Renal cortical epithelial cell (primary cell): ENCODE measurements at regions not wholly inside any gene's neighbourhood (a gene's known extent, or its start where the extent isn't known, plus 50 kb on each side); places are given as distances from the start of the nearest gene placed in this dataset.
"Not testable (repeated sequence)": the region's sequence is repeated elsewhere in the genome, so short reads cannot be mapped to it uniquely, and the experiment has no call there.

ENCODE experiments used
- DNase-seq: peaks from one replicate; pipeline ENCODE4 v3.0.0-alpha.2; 2011; ENCODE audit warnings: low read depth

DNA sequence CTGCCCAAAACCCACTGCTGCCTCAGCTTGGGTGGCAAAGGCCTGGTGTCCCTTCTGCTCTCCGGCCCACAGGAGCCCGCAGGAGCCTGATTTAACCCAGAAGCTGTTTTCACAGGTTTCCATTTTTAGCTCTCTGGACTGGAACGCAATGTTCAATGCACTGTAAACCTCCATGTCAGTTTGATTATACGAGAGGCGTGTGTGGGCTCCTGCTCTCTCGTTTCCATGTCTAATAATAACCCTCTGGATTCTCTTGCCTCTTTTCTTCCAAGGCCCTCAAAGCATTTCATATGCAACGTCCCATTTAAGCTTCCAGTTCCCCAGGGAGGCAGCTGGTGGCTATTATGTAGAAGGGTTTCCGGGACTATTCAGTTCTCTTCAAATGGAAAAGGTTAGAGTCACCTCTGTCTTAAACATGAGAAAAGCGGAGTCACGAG, 161.1 kb downstream of the SUDS3 start:
- DNase-seq, result no peak

GRCh38 chr12:118541071-118541470, 164.7 kb downstream of the SUDS3 start:
- no peak for DNase-seq

- no peak for DNase-seq
Measured at GRCh38 chr12:118541934-118542333, 165.6 kb downstream of the SUDS3 start.

GRCh38 chr12:118543651-118544050, 167.3 kb downstream of the SUDS3 start:
- DNase-seq, result no peak

DNA sequence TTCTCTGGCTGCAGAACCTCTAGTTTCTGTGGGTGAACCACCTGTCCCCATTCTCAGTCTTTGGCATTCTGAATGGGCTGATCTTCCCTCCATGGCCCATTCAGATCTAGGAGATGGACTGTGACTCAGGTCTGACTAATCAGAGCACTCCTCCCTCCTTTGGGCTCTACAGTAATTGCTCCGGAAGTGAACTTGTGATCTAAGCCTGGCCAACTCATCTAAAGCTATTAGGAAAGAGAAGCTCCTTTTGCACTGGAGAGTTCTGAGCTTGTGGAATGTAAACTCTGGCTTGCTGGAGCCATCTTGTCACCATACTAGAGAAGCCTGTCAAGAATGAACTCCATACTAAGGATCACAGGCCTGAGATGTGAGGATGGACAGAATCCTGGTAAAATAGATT, 168.2 kb downstream of the SUDS3 start:
- DNase-seq, result peak; percentile 80

- not testable (repeated sequence) for DNase-seq
Measured at GRCh38 chr12:118547606-118548005, 171.3 kb downstream of the SUDS3 start.

DNA sequence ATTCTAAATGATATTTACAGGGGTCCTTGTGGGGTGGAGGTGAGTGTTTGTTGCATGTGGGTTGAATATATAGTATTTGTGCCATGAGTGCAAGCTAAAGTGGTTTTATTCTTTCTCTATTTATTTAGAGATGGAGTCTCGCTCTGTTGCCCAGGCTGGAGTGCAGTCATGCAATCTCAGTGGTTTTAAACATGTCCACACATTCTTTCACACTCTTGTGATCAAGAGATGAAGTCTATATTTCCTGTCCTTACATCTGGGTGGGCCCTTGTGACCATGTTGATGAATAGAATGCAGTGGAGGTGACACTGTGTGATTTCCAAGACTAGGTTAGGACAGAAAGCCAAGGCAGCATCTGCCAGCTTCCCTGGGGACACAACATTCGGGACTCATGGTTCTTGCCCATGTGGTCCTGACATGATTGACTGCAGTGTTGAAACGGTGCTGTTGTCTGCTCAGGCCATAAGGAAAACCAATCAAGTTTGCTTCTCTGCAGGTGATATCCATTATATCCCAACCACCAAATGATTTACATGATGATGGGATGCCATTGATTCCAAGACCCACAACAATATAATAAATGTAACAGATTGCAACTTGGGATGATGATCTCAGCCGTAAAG, 172.6 kb downstream of the SUDS3 start:
- peak; percentile 38 for DNase-seq

DNA sequence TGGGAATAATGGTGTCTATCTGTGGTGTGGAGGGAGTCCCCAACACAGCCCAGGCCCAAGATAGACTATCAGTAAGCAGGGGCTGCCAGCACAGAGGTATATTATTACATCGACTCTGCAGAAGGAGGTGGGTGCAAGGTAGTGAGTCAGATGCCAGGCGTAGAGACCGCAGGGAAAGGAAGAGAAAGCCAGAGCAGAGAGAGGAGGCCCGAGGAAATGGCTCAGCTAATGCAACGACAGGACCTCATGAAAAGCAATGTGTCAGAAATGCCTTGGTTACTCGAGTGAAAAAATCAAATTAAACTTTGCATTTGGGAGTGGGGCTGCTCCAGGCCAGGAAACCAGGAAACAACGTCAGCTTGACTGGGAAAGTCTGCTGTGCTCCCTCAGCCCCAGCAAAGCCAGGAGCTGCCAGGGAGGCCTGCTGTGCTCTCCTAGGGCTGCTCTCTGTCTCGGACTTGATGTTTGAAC, 173.2 kb downstream of the SUDS3 start:
- DNase-seq, result peak; percentile 81

- DNase-seq, result no peak
Measured at GRCh38 chr12:118553856-118554504, 177.6 kb downstream of the SUDS3 start.

- no peak for DNase-seq
Measured at GRCh38 chr12:118558941-118559340, 182.6 kb downstream of the SUDS3 start.

DNA sequence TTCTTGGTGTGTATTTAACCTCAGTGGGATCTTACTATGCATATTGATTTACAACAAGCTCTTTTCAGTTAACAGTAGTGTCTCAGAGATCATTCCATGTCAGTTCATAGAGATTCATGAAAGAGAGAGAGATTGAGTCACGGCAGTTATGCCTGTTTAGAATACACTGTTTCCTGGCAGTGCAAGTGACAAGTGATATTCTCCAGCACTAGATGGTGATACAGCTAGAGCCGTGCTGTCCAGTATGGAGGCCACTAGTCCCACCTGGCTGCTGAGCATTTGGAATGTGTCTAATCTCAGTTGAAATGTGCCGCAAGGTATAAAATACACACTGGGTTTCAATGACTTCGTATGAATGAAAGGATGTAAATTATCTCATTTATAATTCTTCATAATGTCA, 184.4 kb downstream of the SUDS3 start:
- no peak for DNase-seq

GRCh38 chr12:118571730-118572129, 195.4 kb downstream of the SUDS3 start:
- no peak for DNase-seq

DNA sequence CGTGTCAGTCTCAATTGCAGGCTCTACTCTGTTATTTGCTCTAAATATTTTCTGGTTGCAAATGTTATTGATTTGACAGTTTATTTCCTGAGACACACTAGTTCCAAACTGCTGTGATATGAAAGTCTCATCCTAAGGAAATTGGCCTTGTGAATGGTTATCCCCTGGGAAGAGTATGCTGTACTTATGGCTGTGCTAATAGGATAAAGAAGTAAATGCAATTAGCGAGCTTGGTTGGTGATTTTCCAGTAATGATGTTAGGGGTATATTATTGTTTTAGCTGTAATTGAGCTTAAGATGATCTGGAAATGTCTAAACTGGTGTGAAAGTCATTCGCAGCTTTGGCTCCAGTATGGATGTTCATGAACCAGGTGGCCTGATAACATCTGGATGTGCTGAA, 197.9 kb downstream of the SUDS3 start:
- DNase-seq, result no peak

DNA sequence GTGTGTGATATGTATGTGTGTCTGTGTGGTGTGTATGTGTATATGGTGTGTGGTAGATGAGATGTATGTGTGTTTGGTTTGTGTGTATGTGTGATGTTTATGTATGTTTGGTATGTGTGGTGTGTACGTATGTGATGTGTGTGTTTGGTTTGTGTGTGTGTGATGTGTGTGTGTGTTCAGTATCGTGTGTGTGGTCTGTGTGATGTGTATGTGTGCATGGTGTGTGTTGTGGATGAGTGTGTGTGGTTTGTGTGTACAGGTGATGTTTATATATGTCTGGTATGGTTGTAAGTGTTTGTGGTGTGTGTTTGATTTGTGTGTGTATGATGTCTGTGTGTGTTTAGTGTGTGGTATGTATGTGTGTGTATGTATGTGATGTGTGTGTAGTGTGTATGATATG, 199.4 kb downstream of the SUDS3 start:
- no peak for DNase-seq

DNA sequence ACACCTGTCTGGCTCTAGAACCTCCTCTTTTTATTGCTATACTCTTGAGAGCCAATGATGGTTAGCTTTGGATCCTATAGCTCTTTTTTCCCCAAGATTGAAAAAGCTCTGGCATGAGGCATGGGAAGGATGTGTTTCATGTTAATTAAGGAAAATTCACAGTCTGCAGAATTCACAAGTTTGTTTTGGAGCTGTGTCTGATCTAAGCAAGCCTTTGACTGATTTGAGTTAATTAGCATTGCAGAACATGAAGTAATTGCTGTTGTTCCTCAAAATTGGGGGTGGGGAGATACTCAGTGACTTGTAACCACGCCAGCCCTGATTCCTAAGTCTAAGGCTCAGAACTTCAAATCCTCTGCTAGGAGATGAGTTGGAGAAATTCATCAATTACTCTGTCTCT, 205.0 kb downstream of the SUDS3 start:
- DNase-seq, result no peak

- DNase-seq, result no peak
Measured at GRCh38 chr12:118582863-118583262, 206.5 kb downstream of the SUDS3 start.

GRCh38 chr12:118586433-118586832, 210.1 kb downstream of the SUDS3 start:
- no peak for DNase-seq

- DNase-seq, result no peak
Measured at GRCh38 chr12:118589162-118589561, 212.8 kb downstream of the SUDS3 start.

- no peak for DNase-seq
Measured at GRCh38 chr12:118590406-118591150, 214.2 kb downstream of the SUDS3 start.

DNA sequence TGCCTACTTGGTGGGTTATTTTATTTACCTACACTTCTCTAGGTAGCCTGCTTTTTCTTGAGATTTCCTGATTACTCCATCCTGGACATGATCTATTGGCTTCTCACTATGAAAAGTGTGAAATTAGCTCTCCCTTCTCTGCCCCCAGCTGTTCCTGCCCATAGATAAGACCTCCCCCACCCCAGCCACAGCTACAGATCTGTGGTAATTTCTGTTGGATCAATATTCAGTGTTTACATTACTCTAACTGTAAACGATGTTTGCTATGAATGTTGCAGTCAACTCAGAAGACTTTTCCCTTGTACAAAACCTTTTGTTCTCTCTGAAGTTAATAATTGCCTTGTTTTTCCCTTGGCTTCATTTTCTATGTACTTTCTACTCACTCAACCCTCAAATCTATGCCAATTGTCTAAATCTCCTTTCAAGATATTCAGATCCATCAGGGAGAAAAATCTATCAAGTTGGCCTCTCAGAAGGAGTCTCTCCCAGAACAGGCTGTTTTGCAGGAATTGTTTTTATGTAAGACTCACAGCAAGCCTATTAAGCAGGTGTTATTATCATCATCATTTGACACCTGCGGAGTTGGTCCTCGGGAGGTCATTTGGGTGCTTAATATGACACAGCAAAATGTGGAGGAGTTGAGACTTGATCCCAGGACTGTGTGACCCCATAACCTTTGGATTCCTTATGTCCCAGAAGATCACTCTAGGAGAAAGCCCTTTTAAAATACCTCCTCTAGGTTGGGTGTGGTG, 227.4 kb downstream of the SUDS3 start:
- DNase-seq, result peak; percentile 7

- no peak for DNase-seq
Measured at GRCh38 chr12:118606690-118607089, 230.3 kb downstream of the SUDS3 start.

DNA sequence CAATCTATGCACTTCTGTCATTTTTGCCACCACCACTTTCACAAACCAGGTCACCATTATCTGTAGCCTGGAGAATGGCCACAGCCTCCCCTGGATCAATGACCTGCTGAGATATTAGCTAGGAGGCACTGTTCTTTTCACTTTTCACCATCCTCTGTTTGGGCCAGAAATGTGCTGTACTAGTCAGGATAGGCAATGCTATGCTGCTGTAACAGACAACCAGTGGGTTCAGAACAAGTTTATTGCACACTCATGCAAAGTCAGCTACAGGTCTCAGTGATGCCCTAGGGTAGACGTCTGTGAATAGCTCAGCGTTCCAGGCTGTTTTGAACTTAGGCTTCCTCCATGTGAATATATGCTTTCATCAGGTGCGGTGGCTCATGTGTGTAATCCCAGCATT, 231.5 kb downstream of the SUDS3 start:
- no peak for DNase-seq
